NT2/D1 (cell line): ENCODE measurements at regions not wholly inside any gene's neighbourhood (a gene's known extent, or its start where the extent isn't known, plus 50 kb on each side); places are given as distances from the start of the nearest gene placed in this dataset.

ENCODE experiments used
- SUZ12 ChIP-seq: IDR thresholded peaks from 2 replicates; pipeline ENCODE4 v1.6.1; 2011; ENCODE audit not compliant: insufficient read length, insufficient read depth; ENCODE audit errors: extremely low read depth
- YY1 ChIP-seq: IDR thresholded peaks from 2 replicates; pipeline ENCODE4 v1.6.1; 2011; ENCODE audit not compliant: insufficient read length, insufficient read depth
- ZNF274 ChIP-seq: IDR thresholded peaks from 2 replicates; pipeline ENCODE4 v1.6.1; 2011; ENCODE audit warnings: mild to moderate bottlenecking, low read depth, low read length

DNA sequence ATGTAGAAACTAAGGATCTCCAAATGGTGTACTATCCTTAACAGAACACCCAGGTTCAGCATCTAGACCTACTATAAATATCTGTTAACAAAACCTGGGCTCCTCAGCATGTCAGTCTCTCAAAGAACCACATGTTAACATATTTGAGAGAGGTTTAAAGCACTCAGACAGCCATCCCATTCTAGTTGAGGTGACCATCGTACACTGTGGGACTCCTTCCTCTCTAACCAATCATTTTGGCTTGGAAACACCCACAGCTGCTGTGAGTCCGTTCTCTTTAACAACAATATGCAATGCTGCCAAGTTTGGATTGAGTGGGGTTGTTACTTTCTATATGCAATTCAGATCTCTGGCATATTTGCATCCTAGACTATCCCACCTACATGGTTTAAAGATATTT, 105.8 kb downstream of the MRPL39 start:
- TF ChIP-seq ZNF274 (no peak), YY1 (no peak), SUZ12 (no peak)
